GM18519 (cell line): ENCODE measurements at regions not wholly inside any gene's neighbourhood (a gene's known extent, or its start where the extent isn't known, plus 50 kb on each side); places are given as distances from the start of the nearest gene placed in this dataset.

Source experiments
- ATAC-seq: cut with Tn5 transposase; IDR thresholded peaks from one replicate; pipeline ENCODE4 v1.9.1; 2021; ENCODE audit warnings: mild to moderate bottlenecking, moderate library complexity; ENCODE audit not compliant: unreplicated experiment, low FRiP score

- no peak for ATAC-seq
These were observed 175.7 kb upstream of the INHBA start for GRCh38 chr7:41878309-41879295.

GRCh38 chr7:41877118-41877517 lies 174.2 kb upstream of the INHBA start:
- ATAC-seq: no peak

GRCh38 chr7:41875513-41875912 lies 172.6 kb upstream of the INHBA start:
- ATAC-seq: no peak

GRCh38 chr7:41874201-41874785 lies 171.4 kb upstream of the INHBA start:
- no peak for ATAC-seq

- ATAC-seq: no peak
These were observed 170.9 kb upstream of the INHBA start for GRCh38 chr7:41873741-41874140.

- no peak for ATAC-seq
These were observed 170.1 kb upstream of the INHBA start for GRCh38 chr7:41872966-41873365.

GRCh38 chr7:41870461-41871138 lies 167.7 kb upstream of the INHBA start:
- ATAC-seq: no peak

- no peak for ATAC-seq
These were observed 167.1 kb upstream of the INHBA start for GRCh38 chr7:41869997-41870396.

GRCh38 chr7:41869596-41869995 lies 166.7 kb upstream of the INHBA start:
- ATAC-seq: no peak

GRCh38 chr7:41869091-41869490 lies 166.2 kb upstream of the INHBA start:
- no peak for ATAC-seq

GRCh38 chr7:41867639-41868280 lies 164.9 kb upstream of the INHBA start:
- no peak for ATAC-seq

GRCh38 chr7:41862261-41862660 lies 159.4 kb upstream of the INHBA start:
- ATAC-seq: no peak

- no peak for ATAC-seq
These were observed 158.8 kb upstream of the INHBA start for GRCh38 chr7:41861642-41862041.

GRCh38 chr7:41858201-41858600 lies 155.3 kb upstream of the INHBA start:
- ATAC-seq: no peak

- ATAC-seq: no peak
These were observed 152.9 kb upstream of the INHBA start for GRCh38 chr7:41855798-41856197.

- no peak for ATAC-seq
These were observed 144.7 kb upstream of the INHBA start for GRCh38 chr7:41847606-41848005.

GRCh38 chr7:41847151-41847550 lies 144.3 kb upstream of the INHBA start:
- no peak for ATAC-seq

GRCh38 chr7:41842956-41843355 lies 140.1 kb upstream of the INHBA start:
- ATAC-seq: no peak

GRCh38 chr7:41837916-41838315 lies 135.0 kb upstream of the INHBA start:
- ATAC-seq: no peak

GRCh38 chr7:41835976-41836530 lies 133.2 kb upstream of the INHBA start:
- no peak for ATAC-seq
